ENCODE measurements at regions not wholly inside any gene's neighbourhood (a gene's known extent, or its start where the extent isn't known, plus 50 kb on each side); places are given as distances from the start of the nearest gene placed in this dataset.

GRCh38 chr4:148982200-148982599 lies 540.0 kb upstream of the NR3C2 start:
- no peaks in the 10 kb centered on the region for H3K36me3 Mint-ChIP-seq (ENCODE audit: low read depth)
- no peaks in the 10 kb centered on the region for H3K27me3 Mint-ChIP-seq (ENCODE audit: low read depth, poor library complexity)

GRCh38 chr4:148980782-148981480 lies 538.7 kb upstream of the NR3C2 start:
- no peak overlapping the region for H3K27ac Mint-ChIP-seq
- no peaks in the 10 kb centered on the region for H3K27me3 Mint-ChIP-seq (ENCODE audit: low read depth, poor library complexity)
- TF ChIP-seq CTCF (IDR thresholded peaks at IDR 0.05) = no peak
- peaks cover 4% of the 10 kb centered on the region for H3K9me3 Mint-ChIP-seq
- H3K36me3 Mint-ChIP-seq (ENCODE audit: low read depth) = no peaks in the 10 kb centered on the region
- no peak overlapping the region for H3K4me3 Mint-ChIP-seq
- H3K4me1 Mint-ChIP-seq = no peaks in the 10 kb centered on the region
- no peak for DNase-seq

More at GRCh38 chr4:148982200-148982599, 540.0 kb upstream of the NR3C2 start:
- Mint-ChIP-seq H3K9me3 (peaks cover 11% of the 10 kb centered on the region), H3K4me1 (no peaks in the 10 kb centered on the region), H3K4me3 (no peak overlapping the region), H3K27ac (no peak overlapping the region)
- DNase-seq = no peak
- no peak for TF ChIP-seq CTCF (IDR thresholded peaks at IDR 0.05)

- no peak for DNase-seq
- Mint-ChIP-seq H3K27me3 (ENCODE audit: low read depth, poor library complexity) (no peaks in the 10 kb centered on the region), H3K27ac (no peak overlapping the region), H3K4me1 (no peaks in the 10 kb centered on the region), H3K9me3 (peaks cover 4% of the 10 kb centered on the region), H3K36me3 (ENCODE audit: low read depth) (no peaks in the 10 kb centered on the region), H3K4me3 (no peak overlapping the region)
- no peak for TF ChIP-seq CTCF (IDR thresholded peaks at IDR 0.05)
Measured at GRCh38 chr4:148978301-148978700, 536.1 kb upstream of the NR3C2 start.

- Mint-ChIP-seq H3K4me1 (no peaks in the 10 kb centered on the region), H3K9me3 (peaks cover 7% of the 10 kb centered on the region)
- TF ChIP-seq CTCF (IDR thresholded peaks at IDR 0.05) = no peak
Measured at GRCh38 chr4:148975464-148975863, 533.2 kb upstream of the NR3C2 start.

GRCh38 chr4:148965080-148965479 lies 522.9 kb upstream of the NR3C2 start:
- Mint-ChIP-seq H3K27ac (no peak overlapping the region), H3K27me3 (ENCODE audit: low read depth, poor library complexity) (no peaks in the 10 kb centered on the region)
- TF ChIP-seq CTCF (IDR thresholded peaks at IDR 0.05) = no peak

More at GRCh38 chr4:148975464-148975863, 533.2 kb upstream of the NR3C2 start:
- Mint-ChIP-seq H3K36me3 (ENCODE audit: low read depth) (no peaks in the 10 kb centered on the region), H3K27ac (no peak overlapping the region), H3K4me3 (no peak overlapping the region), H3K27me3 (ENCODE audit: low read depth, poor library complexity) (no peaks in the 10 kb centered on the region)
- no peak for DNase-seq

GRCh38 chr4:148964456-148964855 lies 522.2 kb upstream of the NR3C2 start:
- Mint-ChIP-seq H3K27me3 (ENCODE audit: low read depth, poor library complexity) (no peaks in the 10 kb centered on the region), H3K36me3 (ENCODE audit: low read depth) (no peaks in the 10 kb centered on the region), H3K27ac (no peak overlapping the region), H3K4me3 (no peak overlapping the region), H3K4me1 (peaks cover 15% of the 10 kb centered on the region), H3K9me3 (peaks cover 12% of the 10 kb centered on the region)
- no peak for DNase-seq
- no peak for TF ChIP-seq CTCF (IDR thresholded peaks at IDR 0.05)

More at GRCh38 chr4:148965080-148965479, 522.9 kb upstream of the NR3C2 start:
- peaks cover 9% of the 10 kb centered on the region for H3K4me1 Mint-ChIP-seq
- no peak for DNase-seq
- H3K36me3 Mint-ChIP-seq (ENCODE audit: low read depth) = no peaks in the 10 kb centered on the region
- H3K4me3 Mint-ChIP-seq = no peak overlapping the region
- peaks cover 12% of the 10 kb centered on the region for H3K9me3 Mint-ChIP-seq

Data from nephron progenitor cell (in vitro differentiated cells).